MM.1S (cell line): ENCODE measurements at regions not wholly inside any gene's neighbourhood (a gene's known extent, or its start where the extent isn't known, plus 50 kb on each side); places are given as distances from the start of the nearest gene placed in this dataset.

Experiments
- EZH2 ChIP-seq: fragments of 300-600 bp; sonication (generic); optimal IDR thresholded peaks from 2 replicates; pipeline ENCODE3; 2017; ENCODE audit warnings: low read depth, mild to moderate bottlenecking, antibody characterized with exemption, low read length, mixed read lengths
- EZH2phosphoT487 ChIP-seq: fragments of 300-600 bp; sonication (generic); IDR thresholded peaks from 2 replicates; pipeline ENCODE4 v1.6.1; 2018; ENCODE audit warnings: antibody characterized with exemption, low read length
- TF ChIP-seq, protein P1 (sequence below): fragments of 300-600 bp; sonication (generic); IDR thresholded peaks from 2 replicates; pipeline ENCODE4 v1.5.1; 2016; ENCODE audit warnings: antibody characterized with exemption, low read length, mixed read lengths

DNA sequence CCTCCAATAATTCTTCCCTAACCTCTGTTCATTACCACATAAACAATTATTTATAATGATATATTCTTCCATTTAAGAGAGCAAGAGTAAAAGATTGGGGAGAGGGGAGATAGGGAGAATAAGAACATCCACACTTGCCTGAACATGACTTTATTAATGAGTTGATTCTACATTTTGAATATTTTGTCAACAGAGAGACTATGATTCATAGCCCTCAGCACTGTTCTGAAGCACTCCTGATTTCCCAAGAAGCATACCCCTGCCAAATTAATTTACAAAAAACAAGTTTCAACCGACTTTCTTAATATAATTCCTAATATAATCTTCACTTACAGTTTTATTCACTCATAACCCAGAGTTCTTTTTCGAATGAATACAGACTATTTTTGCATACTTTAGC is 828.8 kb downstream of the ROBO2 start:
- no peak for TF ChIP-seq EZH2phosphoT487
- TF ChIP-seq, protein P1, sequence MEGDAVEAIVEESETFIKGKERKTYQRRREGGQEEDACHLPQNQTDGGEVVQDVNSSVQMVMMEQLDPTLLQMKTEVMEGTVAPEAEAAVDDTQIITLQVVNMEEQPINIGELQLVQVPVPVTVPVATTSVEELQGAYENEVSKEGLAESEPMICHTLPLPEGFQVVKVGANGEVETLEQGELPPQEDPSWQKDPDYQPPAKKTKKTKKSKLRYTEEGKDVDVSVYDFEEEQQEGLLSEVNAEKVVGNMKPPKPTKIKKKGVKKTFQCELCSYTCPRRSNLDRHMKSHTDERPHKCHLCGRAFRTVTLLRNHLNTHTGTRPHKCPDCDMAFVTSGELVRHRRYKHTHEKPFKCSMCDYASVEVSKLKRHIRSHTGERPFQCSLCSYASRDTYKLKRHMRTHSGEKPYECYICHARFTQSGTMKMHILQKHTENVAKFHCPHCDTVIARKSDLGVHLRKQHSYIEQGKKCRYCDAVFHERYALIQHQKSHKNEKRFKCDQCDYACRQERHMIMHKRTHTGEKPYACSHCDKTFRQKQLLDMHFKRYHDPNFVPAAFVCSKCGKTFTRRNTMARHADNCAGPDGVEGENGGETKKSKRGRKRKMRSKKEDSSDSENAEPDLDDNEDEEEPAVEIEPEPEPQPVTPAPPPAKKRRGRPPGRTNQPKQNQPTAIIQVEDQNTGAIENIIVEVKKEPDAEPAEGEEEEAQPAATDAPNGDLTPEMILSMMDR: no peak
- TF ChIP-seq EZH2: no peak
